ENCODE measurements at regions not wholly inside any gene's neighbourhood (a gene's known extent, or its start where the extent isn't known, plus 50 kb on each side); places are given as distances from the start of the nearest gene placed in this dataset.

GRCh38 chr1:213686983-213687382, 300.8 kb upstream of the PROX1 start:
- no peak for TF ChIP-seq CTCF (IDR thresholded peaks at IDR 0.05 in 8 of 11, conservative IDR thresholded peaks at IDR 0.05 in 3 of 11)
- no peak for TF ChIP-seq POLR2A (IDR thresholded peaks at IDR 0.05)
- TF ChIP-seq POLR2AphosphoS5 (IDR thresholded peaks at IDR 0.05), result no peak
- Histone ChIP-seq H3K27me3 (replicated peaks in 1 of 7) (no peaks in the 10 kb centered on the region), H3K36me3 (no peaks in the 10 kb centered on the region), H3K4me3 (no peak overlapping the region), H3K4me1 (peaks cover 0 to 15% (median 0%) of the 10 kb centered on the region in 6 donors), H3K9me3 (no peaks in the 10 kb centered on the region), H3K27ac (no peak overlapping the region)
- DNase-seq, result no peak
- WGBS, 5 donors, result 82 to 89% (median 84%) methylated on average over 3 of the region's 3 CpGs
- intact Hi-C loops (cut with DNase I; ENCODE audit: low total_unique reads), result no loop called here

- no peaks in the 10 kb centered on the region for H3K36me3 ChIP-seq
- H3K27me3 ChIP-seq (replicated peaks in 1 of 7), result no peaks in the 10 kb centered on the region
- 35 to 43% (median 38%) methylated on average over 7 of the region's 7 CpGs for WGBS, 5 donors
- peaks cover 0 to 15% (median 0%) of the 10 kb centered on the region in 6 donors for H3K4me1 ChIP-seq
- H3K27ac ChIP-seq, result no peak overlapping the region
- no peak overlapping the region for H3K4me3 ChIP-seq
- no peak for DNase-seq
- no peaks in the 10 kb centered on the region for H3K9me3 ChIP-seq
- TF ChIP-seq POLR2AphosphoS5 (IDR thresholded peaks at IDR 0.05) (no peak), CTCF (IDR thresholded peaks at IDR 0.05 in 8 of 11, conservative IDR thresholded peaks at IDR 0.05 in 3 of 11) (no peak), POLR2A (IDR thresholded peaks at IDR 0.05) (no peak)
- intact Hi-C loops (cut with DNase I; ENCODE audit: low total_unique reads), result no loop called here
Observed at GRCh38 chr1:213687832-213688231, 299.9 kb upstream of the PROX1 start.

GRCh38 chr1:213688655-213689054, 299.1 kb upstream of the PROX1 start:
- 57 to 68% (median 64%) methylated on average over 2 of the region's 2 CpGs for WGBS, 5 donors
- intact Hi-C loops (cut with DNase I; ENCODE audit: low total_unique reads), result no loop called here

GRCh38 chr1:213689260-213689659, 298.5 kb upstream of the PROX1 start:
- H3K4me3 ChIP-seq, result no peak overlapping the region
- no peaks in the 10 kb centered on the region for H3K9me3 ChIP-seq
- no peaks in the 10 kb centered on the region for H3K27me3 ChIP-seq (replicated peaks in 1 of 7)
- WGBS, 5 donors, result 66 to 73% (median 70%) methylated on average over 3 of the region's 3 CpGs
- intact Hi-C loops (cut with DNase I; ENCODE audit: low total_unique reads), result no loop called here
- TF ChIP-seq POLR2AphosphoS5 (IDR thresholded peaks at IDR 0.05), result no peak
- TF ChIP-seq POLR2A (IDR thresholded peaks at IDR 0.05), result no peak
- no peak for TF ChIP-seq CTCF (IDR thresholded peaks at IDR 0.05 in 8 of 11, conservative IDR thresholded peaks at IDR 0.05 in 3 of 11)
- H3K36me3 ChIP-seq, result no peaks in the 10 kb centered on the region
- no peak for DNase-seq
- no peak overlapping the region for H3K27ac ChIP-seq
- H3K4me1 ChIP-seq, result peaks cover 0 to 15% (median 0%) of the 10 kb centered on the region in 6 donors

More at GRCh38 chr1:213688655-213689054, 299.1 kb upstream of the PROX1 start:
- peaks cover 0 to 15% (median 0%) of the 10 kb centered on the region in 6 donors for H3K4me1 ChIP-seq
- no peak for TF ChIP-seq POLR2AphosphoS5 (IDR thresholded peaks at IDR 0.05)
- TF ChIP-seq CTCF (IDR thresholded peaks at IDR 0.05 in 8 of 11, conservative IDR thresholded peaks at IDR 0.05 in 3 of 11), result no peak
- no peak for TF ChIP-seq POLR2A (IDR thresholded peaks at IDR 0.05)
- H3K4me3 ChIP-seq, result no peak overlapping the region
- no peak overlapping the region for H3K27ac ChIP-seq
- H3K36me3 ChIP-seq, result no peaks in the 10 kb centered on the region
- H3K27me3 ChIP-seq (replicated peaks in 1 of 7), result no peaks in the 10 kb centered on the region
- no peak for DNase-seq
- no peaks in the 10 kb centered on the region for H3K9me3 ChIP-seq
